T-helper 1 cell treated with Interleukin-12 subunit alpha and Interleukin-12 subunit beta and Interleukin-4 antibody, amounts not matched to agents 30 ng/mL and 1 ng/mL, for 36 hours (primary cell): ENCODE measurements at regions not wholly inside any gene's neighbourhood (a gene's known extent, or its start where the extent isn't known, plus 50 kb on each side); places are given as distances from the start of the nearest gene placed in this dataset.
"Not testable (repeated sequence)": the region's sequence is repeated elsewhere in the genome, so short reads cannot be mapped to it uniquely, and the experiment has no call there.

Source experiments
- intact Hi-C: fragments of 100-400 bp; cut with micrococcal nuclease; formaldehyde crosslinking; loops from one replicate; pipeline ENCODE4 v1.15.1; 2024

DNA sequence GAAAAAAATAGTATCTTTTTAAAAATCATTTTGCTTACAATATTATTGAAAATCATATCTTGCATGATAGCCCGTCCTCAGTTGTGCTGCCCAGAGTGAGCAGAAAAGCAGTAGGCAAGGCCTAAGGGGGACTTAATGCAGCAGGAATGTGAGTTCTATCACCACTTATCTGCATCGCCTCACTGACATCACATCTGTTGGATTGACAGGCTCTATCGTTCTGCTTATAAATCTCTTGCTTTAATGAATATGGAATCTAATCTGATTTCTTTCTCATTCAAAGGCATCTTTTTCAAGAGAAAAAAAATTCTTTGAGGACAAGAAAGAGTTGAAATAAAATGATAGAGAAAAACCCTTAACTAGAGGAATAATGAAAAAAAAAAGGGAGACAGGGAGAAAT, 249.9 kb downstream of the PAPSS1 start:
- intact Hi-C loops: no loop called here

- intact Hi-C loops: no loop called here
Observed at GRCh38 chr4:107468812-107469211, 251.2 kb downstream of the PAPSS1 start.

DNA sequence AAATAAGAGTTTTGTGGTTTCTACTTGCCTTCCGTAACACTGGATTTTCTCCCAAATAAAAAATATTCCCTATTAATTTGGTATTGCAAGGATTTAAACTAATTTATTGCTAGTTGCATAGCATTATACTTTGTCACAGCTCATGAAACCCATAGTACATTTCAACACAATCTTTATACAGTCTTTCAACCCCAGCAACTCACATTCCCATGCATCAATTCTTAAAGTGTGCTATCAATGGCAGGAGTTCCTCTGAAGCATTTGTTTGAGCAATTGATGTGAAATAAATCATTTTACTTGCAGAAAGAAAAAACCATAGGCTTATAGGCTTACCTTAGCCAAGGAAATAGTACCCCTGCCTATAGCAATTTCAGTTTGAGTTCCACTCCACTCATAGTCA, 251.9 kb downstream of the PAPSS1 start:
- intact Hi-C loops: no loop called here

- intact Hi-C loops: no loop called here
Observed at GRCh38 chr4:107467461-107467860, 252.6 kb downstream of the PAPSS1 start.

GRCh38 chr4:107458194-107458593, 261.8 kb downstream of the PAPSS1 start:
- intact Hi-C loops: no loop called here

- intact Hi-C loops: no loop called here
Observed at GRCh38 chr4:107453987-107454386, 266.0 kb downstream of the PAPSS1 start.

DNA sequence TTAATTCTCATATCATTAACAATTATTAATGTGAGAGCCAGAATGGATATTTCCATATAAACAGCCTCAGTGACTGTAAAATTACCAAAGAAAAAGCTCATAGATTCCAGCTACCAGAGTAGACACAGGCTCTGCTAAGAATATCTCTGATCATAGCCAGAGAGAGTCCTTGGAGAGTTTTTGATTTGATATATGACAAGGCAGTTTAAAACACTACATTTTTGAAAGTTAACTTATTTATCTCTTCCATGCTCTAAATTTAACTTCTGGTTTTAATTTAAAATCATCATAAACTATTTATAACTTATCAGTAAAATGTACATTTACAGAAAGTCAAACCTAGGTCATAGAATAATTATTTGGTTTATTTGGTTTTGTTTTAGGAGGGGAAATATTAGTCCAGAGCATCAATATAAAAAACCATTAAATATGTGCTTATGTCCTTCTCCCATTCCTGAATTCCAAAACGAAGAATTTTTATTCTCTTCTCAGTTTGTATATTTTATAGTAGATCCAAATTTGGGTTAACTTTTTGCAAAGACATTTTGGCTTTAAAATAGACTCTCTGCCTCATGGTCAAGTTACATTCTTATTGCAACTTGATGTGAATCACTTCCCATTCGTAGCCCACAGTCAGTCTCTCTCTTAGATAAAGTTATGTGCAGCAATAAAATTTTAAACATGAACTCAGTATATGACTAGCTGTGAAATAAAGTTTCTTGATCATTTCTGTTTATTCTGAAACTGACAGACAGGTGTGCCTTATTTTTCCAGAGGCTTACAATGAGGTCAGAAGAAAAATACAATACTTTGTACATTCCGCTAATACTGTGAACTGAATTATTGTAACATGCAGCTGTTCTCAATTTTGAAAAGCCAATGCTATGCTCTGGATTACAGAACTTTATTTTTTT, 267.1 kb downstream of the PAPSS1 start:
- intact Hi-C loops: no loop called here

DNA sequence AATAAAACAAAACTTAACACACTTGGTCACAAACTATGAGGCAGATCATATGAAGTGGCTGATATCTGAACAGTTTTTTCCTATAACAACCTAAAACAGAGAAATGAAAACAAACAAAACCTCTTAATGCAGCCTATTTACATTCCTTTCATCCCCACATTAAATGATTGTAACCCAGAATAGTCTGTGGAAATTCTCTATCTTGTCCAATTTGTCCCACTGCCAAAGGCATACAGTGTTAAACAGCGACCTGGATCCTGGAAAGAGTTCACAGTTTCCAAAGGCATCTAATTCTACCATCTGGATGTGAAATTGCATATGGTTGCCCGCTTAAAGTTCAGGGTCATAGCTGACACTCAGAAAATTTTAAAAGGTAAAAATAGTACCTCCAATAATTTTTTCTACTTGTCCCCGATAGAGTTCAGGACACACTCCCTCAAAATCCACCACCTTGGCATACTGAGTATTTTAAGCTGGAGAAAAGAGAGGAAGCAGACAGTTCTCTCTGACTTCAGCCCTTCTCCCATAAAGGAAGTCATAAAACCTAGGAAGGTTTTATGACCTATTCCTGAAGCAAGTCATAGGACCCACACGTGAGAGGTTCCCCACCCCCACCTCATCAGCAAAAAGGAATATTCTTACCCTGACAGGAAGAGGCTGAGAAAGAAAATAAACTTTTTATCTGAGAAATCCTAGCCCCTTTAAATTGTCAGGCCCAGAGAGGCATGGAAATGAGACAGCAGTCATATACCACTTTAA, 270.2 kb downstream of the PAPSS1 start:
- intact Hi-C loops: no loop called here

DNA sequence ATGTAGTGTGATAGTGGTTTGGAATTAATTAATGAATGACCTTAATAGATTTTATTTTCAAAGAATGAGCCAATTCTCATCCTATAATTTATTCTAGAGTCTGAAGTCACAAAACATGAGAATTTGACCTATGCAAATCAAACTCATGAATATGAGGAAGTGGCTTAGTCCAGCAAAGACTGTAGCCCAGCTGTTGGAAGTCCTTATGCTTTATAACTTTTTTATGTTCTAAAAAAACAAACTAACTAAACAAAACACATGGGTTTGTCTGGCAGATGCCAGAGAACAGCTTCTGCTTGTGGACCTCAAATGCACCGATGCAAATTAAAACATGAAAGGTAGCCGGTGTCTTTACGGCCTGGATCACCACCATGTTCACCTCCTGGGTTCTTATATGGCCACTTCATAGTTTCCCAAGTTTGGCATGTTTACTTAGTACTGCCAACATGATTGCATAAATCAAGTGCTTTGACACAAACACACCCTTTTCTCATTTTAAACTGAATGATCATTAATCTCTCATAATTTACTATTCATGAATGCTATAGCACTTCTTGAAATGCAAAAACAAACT, 277.4 kb downstream of the PAPSS1 start:
- intact Hi-C loops: no loop called here

DNA sequence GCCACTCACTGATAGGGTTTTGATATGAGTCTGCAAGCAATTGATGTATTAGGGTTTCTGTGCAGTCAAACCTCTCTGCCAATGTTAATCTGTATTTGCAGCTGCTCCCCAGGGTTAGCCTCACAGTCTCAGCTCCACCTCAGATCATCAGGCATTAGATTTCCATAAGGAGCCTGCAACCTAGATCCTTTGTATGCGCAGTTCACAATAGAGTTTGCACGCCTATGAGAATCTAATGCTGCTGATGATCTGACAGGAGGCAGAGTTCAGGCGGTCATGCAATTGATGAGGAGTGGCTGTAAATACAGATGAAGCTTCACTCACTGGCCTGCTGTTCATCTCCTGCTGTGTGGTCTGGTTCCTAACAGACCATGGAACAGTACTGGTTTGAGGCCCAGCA, 280.6 kb downstream of the PAPSS1 start:
- intact Hi-C loops: no loop called here

GRCh38 chr4:107436471-107436870, 283.6 kb downstream of the PAPSS1 start:
- intact Hi-C loops: not testable (repeated sequence)

- intact Hi-C loops: no loop called here
Observed at GRCh38 chr4:107432451-107432850, 287.6 kb downstream of the PAPSS1 start.

GRCh38 chr4:107423677-107424405, 296.2 kb downstream of the PAPSS1 start:
- intact Hi-C loops: no loop called here

DNA sequence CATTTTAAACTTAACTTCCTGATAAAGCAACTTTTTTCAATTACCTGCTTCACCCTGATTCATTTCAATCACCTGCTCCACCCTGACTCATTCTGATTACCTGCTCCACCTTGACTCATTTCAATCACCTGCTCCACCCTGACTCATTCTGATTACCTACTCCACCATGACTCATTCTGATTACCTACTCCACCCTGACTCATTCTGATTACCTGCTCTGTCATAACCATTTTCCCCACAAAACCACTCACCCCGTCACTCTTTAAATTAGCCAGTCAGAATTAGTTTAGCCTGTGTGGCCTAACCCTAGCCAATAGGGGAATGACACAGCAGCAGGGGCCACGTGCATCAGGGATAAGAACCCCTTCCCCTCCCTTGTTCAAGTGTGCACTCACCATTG, 300.5 kb downstream of the PAPSS1 start:
- intact Hi-C loops: not testable (repeated sequence)

GRCh38 chr4:107419052-107419451, 301.0 kb downstream of the PAPSS1 start:
- intact Hi-C loops: no loop called here

GRCh38 chr4:107415490-107415889, 304.5 kb downstream of the PAPSS1 start:
- intact Hi-C loops: not testable (repeated sequence)

DNA sequence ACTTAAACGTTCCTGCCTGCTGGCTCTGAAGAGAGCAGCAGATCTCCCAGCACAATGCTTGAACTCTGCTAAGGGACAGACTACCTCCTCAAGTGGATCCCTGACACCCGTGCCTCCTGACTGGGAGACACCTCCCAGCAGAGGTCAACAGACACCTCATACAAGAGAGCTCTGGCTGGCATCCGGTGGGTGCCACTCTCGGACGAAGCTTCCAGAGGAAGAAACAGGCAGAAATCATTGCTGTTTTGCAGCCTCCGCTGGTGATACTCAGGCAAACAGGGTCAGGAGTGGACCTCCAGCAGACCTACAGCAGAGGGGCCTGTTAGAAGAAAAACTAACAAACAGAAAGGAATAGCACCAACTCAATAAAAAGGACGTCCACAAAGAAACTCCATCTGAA, 310.2 kb downstream of the PAPSS1 start:
- intact Hi-C loops: not testable (repeated sequence)

- intact Hi-C loops: no loop called here
Observed at GRCh38 chr4:107408968-107409367, 311.1 kb downstream of the PAPSS1 start.

- intact Hi-C loops: no loop called here
Observed at GRCh38 chr4:107404591-107405300, 315.3 kb downstream of the PAPSS1 start.

DNA sequence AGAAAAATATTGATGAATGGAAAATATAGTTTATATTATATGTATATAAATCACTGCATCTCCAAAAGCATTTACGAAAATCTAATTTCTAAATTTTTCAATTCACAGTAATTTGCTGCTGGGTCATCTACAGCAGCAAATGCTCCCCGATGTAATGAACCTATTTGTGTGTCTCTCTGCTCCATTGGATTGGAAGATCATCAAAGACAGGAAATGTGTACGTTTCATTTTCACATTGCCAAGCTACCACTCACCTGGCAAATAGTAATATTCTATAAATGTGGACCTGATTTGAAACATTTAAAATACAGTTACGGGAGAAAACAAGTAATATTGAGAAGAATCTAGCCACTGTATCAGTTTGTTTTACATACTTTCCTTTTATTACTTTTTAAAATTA, 317.7 kb downstream of the PAPSS1 start:
- intact Hi-C loops: no loop called here

GRCh38 chr4:107392951-107393350, 327.1 kb downstream of the PAPSS1 start:
- intact Hi-C loops: no loop called here
